DOHH2 (cell line): ENCODE measurements at regions not wholly inside any gene's neighbourhood (a gene's known extent, or its start where the extent isn't known, plus 50 kb on each side); places are given as distances from the start of the nearest gene placed in this dataset.

Source experiments
- EZH2phosphoT487 ChIP-seq: fragments of 200-600 bp; sonication (generic); IDR thresholded peaks from 2 replicates; pipeline ENCODE4 v1.6.1; 2017; ENCODE audit warnings: borderline replicate concordance, mild to moderate bottlenecking, antibody characterized with exemption, low read length, moderate library complexity, mixed read lengths
- TF ChIP-seq, protein P1 (sequence below): fragments of 200-600 bp; sonication (generic); IDR thresholded peaks from one replicate; pipeline ENCODE4 v1.5.1; 2014; ENCODE audit warnings: antibody characterized with exemption, mild to moderate bottlenecking, low read depth, low read length; ENCODE audit not compliant: poor library complexity, severe bottlenecking

DNA sequence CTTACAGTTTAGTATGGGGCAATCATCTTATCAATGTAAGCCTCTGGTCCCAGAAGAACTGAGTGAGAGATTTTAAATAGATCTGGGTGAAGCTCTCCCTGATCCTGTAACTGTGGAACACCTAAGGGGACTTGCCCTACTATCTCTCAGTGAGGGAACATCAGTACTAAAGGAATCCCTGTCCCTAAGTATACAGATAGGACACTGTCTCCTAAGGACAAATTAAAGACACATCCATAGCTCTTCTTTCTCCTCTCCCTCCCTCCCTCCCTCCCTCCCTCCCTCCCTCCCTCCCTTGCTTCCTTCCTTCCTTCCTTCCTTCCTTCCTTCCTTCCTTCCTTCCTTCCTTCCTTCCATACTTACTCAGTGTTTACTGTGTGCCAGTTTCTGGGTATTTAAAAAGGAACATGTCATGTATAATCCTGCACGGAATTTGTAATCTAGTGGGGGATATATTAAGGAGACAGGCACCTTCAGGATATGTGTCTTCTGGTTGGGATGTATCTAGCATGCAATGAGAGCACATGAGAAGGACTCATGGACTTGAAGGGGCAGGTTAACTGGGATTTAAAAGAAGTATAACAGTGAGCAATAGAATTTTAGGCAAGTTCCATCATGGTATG lies 222.2 kb upstream of the ATP5MC3 start:
- TF ChIP-seq, protein P1, sequence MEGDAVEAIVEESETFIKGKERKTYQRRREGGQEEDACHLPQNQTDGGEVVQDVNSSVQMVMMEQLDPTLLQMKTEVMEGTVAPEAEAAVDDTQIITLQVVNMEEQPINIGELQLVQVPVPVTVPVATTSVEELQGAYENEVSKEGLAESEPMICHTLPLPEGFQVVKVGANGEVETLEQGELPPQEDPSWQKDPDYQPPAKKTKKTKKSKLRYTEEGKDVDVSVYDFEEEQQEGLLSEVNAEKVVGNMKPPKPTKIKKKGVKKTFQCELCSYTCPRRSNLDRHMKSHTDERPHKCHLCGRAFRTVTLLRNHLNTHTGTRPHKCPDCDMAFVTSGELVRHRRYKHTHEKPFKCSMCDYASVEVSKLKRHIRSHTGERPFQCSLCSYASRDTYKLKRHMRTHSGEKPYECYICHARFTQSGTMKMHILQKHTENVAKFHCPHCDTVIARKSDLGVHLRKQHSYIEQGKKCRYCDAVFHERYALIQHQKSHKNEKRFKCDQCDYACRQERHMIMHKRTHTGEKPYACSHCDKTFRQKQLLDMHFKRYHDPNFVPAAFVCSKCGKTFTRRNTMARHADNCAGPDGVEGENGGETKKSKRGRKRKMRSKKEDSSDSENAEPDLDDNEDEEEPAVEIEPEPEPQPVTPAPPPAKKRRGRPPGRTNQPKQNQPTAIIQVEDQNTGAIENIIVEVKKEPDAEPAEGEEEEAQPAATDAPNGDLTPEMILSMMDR = no peak
- TF ChIP-seq EZH2phosphoT487 = no peak
